ENCODE measurements at regions not wholly inside any gene's neighbourhood (a gene's known extent, or its start where the extent isn't known, plus 50 kb on each side); places are given as distances from the start of the nearest gene placed in this dataset.

GRCh38 chr13:111533900-111534683 lies 213.7 kb downstream of the TEX29 start:
- no peak overlapping the region for H3K4me3 ChIP-seq
- no peak for DNase-seq
- peaks cover 13% of the 10 kb centered on the region for H3K4me1 ChIP-seq
- H3K27ac ChIP-seq = no peak overlapping the region
- no peaks in the 10 kb centered on the region for H3K36me3 ChIP-seq (replicated peaks in 1 of 2; ENCODE audit: insufficient read depth in 1 of 2, low read depth in 2 of 2)
- ATAC-seq = no peak
- intact Hi-C loops (cut with DNase I) = no loop called here
- TF ChIP-seq CTCF (IDR thresholded peaks at IDR 0.05) (no peak), POLR2A (IDR thresholded peaks at IDR 0.05) (no peak)
- 11 to 15% methylated on average over 10 of the region's 10 CpGs for WGBS, 2 donors
- no peaks in the 10 kb centered on the region for H3K9me3 ChIP-seq
- H3K27me3 ChIP-seq = peaks cover 0 to 42% of the 10 kb centered on the region in 2 donors

DNA sequence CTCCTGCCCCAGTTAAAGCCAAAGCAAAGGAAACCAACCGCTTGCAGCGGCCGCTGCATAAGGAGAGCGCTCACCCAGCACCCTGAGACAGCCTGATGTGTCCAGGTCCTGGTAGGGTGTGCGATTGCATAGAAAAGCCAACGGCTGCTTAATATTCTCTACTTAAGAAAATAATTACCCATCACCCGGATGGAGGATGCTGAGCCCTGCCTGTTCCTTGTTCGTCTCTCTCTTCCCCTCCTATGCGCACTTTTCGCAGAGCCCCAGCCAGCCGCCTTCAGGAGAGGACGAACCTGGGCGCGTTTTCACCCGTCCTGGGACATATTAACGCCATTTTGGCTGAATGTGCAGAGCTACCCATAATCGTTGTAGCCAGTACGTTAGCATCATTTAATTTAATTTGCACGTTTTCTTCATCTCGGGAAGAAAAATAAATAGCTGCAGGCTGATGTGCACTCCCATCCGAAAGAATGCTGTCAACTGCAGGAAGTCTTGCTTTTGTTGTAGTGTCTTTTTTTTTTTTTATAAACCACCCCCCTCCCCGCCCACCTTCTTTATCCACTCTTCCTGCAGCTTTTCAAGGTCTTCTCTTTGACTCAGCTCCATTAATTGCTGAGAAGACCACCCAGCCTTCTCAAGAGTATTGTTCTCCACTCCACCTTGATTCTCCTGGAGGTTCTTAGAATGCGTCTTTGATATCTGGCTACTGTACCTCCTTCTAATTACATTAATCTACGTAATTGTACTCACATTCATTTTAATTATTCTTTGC lies 214.5 kb downstream of the TEX29 start:
- 16 to 19% methylated on average over 24 of the region's 24 CpGs for WGBS, 2 donors
- ATAC-seq = no peak
- no peak for DNase-seq
- Histone ChIP-seq H3K9me3 (no peaks in the 10 kb centered on the region), H3K27ac (no peak overlapping the region), H3K36me3 (replicated peaks in 1 of 2; ENCODE audit: insufficient read depth in 1 of 2, low read depth in 2 of 2) (no peaks in the 10 kb centered on the region), H3K4me1 (peaks cover 13% of the 10 kb centered on the region), H3K27me3 (peaks cover 0 to 39% of the 10 kb centered on the region in 2 donors), H3K4me3 (no peak overlapping the region)
- TF ChIP-seq POLR2A (IDR thresholded peaks at IDR 0.05) (no peak), CTCF (IDR thresholded peaks at IDR 0.05) (no peak)
- intact Hi-C loops (cut with DNase I) = no loop called here

GRCh38 chr13:111535523-111535811 lies 215.0 kb downstream of the TEX29 start:
- H3K4me3 ChIP-seq = no peak overlapping the region
- intact Hi-C loops (cut with DNase I) = no loop called here
- WGBS, 2 donors = 30 to 38% methylated on average over 5 of the region's 5 CpGs
- TF ChIP-seq POLR2A (IDR thresholded peaks at IDR 0.05) (no peak), CTCF (IDR thresholded peaks at IDR 0.05) (no peak)
- no peak overlapping the region for H3K27ac ChIP-seq
- no peaks in the 10 kb centered on the region for H3K9me3 ChIP-seq
- peaks cover 0 to 34% of the 10 kb centered on the region in 2 donors for H3K27me3 ChIP-seq
- no peaks in the 10 kb centered on the region for H3K36me3 ChIP-seq (replicated peaks in 1 of 2; ENCODE audit: insufficient read depth in 1 of 2, low read depth in 2 of 2)
- H3K4me1 ChIP-seq = peaks cover 13% of the 10 kb centered on the region
- DNase-seq (no peak), ATAC-seq (no peak)

DNA sequence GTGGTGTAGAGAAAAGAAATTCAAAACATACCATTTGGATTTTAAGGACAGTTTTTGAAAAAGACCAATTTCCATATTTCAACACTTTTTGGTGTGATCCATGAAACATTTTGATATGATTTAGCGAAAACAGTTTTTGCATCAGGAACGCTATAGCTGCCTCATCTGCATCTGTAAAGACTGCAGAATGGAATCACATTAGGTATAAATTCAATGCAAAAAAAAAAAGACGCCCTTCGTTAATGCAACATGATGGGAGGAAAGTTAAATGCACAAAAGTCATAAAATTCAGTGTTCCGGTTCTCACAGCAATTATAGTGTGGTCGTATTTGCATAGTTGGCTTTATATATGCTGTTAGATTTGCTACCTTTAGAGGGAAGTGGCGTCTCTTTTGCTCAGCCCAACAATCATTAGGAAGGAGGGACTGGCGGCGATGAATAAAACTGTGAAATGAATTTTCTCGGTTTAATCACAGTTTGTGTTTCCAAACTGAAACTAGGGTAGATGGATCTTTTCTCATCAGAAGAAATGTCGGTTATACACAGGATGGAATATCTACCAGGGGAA lies 215.7 kb downstream of the TEX29 start:
- no peak for TF ChIP-seq CTCF (IDR thresholded peaks at IDR 0.05)
- no peak for TF ChIP-seq POLR2A (IDR thresholded peaks at IDR 0.05)
- intact Hi-C loops (cut with DNase I) = no loop called here
- Histone ChIP-seq H3K4me1 (peaks cover 13% of the 10 kb centered on the region), H3K4me3 (no peak overlapping the region), H3K27me3 (peaks cover 0 to 29% of the 10 kb centered on the region in 2 donors), H3K9me3 (no peaks in the 10 kb centered on the region), H3K27ac (no peak overlapping the region), H3K36me3 (replicated peaks in 1 of 2; ENCODE audit: insufficient read depth in 1 of 2, low read depth in 2 of 2) (no peaks in the 10 kb centered on the region)
- no peak for DNase-seq
- WGBS, 2 donors = 60 to 68% methylated on average over 11 of the region's 11 CpGs
- no peak for ATAC-seq

Measured in body of pancreas (tissue), 4 donors.